ENCODE measurements at regions not wholly inside any gene's neighbourhood (a gene's known extent, or its start where the extent isn't known, plus 50 kb on each side); places are given as distances from the start of the nearest gene placed in this dataset.

GRCh38 chr10:3834947-3835346, 49.9 kb upstream of the KLF6 start:
- no peak for DNase-seq
- Histone ChIP-seq H3K4me1 (peaks cover 0 to 55% (median 21%) of the 10 kb centered on the region in 9 donors), H3K4me3 (no peak overlapping the region), H3K27me3 (no peaks in the 10 kb centered on the region), H3K9me3 (no peaks in the 10 kb centered on the region), H3K27ac (peak overlapping the region in 1 of 10 donors; percentile 61), H3K36me3 (no peaks in the 10 kb centered on the region)
- 98 to 99% methylated on average over 1 of the region's 1 CpG for WGBS, 2 donors
- TF ChIP-seq, protein P1, sequence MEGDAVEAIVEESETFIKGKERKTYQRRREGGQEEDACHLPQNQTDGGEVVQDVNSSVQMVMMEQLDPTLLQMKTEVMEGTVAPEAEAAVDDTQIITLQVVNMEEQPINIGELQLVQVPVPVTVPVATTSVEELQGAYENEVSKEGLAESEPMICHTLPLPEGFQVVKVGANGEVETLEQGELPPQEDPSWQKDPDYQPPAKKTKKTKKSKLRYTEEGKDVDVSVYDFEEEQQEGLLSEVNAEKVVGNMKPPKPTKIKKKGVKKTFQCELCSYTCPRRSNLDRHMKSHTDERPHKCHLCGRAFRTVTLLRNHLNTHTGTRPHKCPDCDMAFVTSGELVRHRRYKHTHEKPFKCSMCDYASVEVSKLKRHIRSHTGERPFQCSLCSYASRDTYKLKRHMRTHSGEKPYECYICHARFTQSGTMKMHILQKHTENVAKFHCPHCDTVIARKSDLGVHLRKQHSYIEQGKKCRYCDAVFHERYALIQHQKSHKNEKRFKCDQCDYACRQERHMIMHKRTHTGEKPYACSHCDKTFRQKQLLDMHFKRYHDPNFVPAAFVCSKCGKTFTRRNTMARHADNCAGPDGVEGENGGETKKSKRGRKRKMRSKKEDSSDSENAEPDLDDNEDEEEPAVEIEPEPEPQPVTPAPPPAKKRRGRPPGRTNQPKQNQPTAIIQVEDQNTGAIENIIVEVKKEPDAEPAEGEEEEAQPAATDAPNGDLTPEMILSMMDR (IDR thresholded peaks at IDR 0.05): no peak
- intact Hi-C loops (cut with DNase I): no loop called here
- no peak for ATAC-seq

Small RNA genes lying in the stretch of these regions (microRNA-seq; reads per million reads assigned to microRNA genes)
- gene MIR6078: 0 reads per million in 2 donors
